Esophagus squamous epithelium (tissue), 5 donors: ENCODE measurements at regions not wholly inside any gene's neighbourhood (a gene's known extent, or its start where the extent isn't known, plus 50 kb on each side); places are given as distances from the start of the nearest gene placed in this dataset.

ENCODE experiments used
- DNase-seq: peaks from one replicate; lab custom pipeline; 2025; lab: John Stamatoyannopoulos, UW
- H3K27ac ChIP-seq, 4 donors: fragments of 200-600 bp; sonication (generic); one replicate each; pipeline ENCODE4 v1.5.1; 2016 to 2019; ENCODE audit warnings: mild to moderate bottlenecking in 1 of 4
- H3K27me3 ChIP-seq, 4 donors: fragments of 200-600 bp; sonication (generic); 1 replicate in 3 of 4; 2 replicates in 1 of 4; pipeline versions ENCODE4 v1.5.1 to v1.6.0; 2017 to 2021; ENCODE audit warnings: antibody characterized with exemption in 1 of 4
- H3K36me3 ChIP-seq, 3 donors: fragments of 200-600 bp; sonication (generic); one replicate each; pipeline ENCODE4 v1.5.1; 2016 to 2019
- H3K4me1 ChIP-seq, 3 donors: fragments of 200-600 bp; sonication (generic); one replicate each; pipeline ENCODE4 v1.5.1; 2017 to 2019
- H3K4me3 ChIP-seq, 4 donors: fragments of 200-600 bp; sonication (generic); 1 replicate in 3 of 4; 2 replicates in 1 of 4; pipeline ENCODE4 v1.5.1; 2016 to 2019; ENCODE audit warnings: mild to moderate bottlenecking in 2 of 4, moderate library complexity in 1 of 4
- H3K9me3 ChIP-seq, 3 donors: fragments of 200-600 bp; sonication (generic); one replicate each; pipeline ENCODE4 v1.5.1; 2016 to 2019
- POLR2A ChIP-seq, 4 donors: fragments of 450-650 bp; IDR thresholded peaks; one replicate each; pipeline ENCODE4 v1.6.1; 2017; ENCODE audit warnings: antibody characterized with exemption in 4 of 4, mild to moderate bottlenecking in 4 of 4, moderate library complexity in 3 of 4
- WGBS, 2 donors: methylation state at CpG; one replicate each; pipeline ENCODE4 v1.1.5; 2018; 5-methylcytosine and 5-hydroxymethylcytosine counted together
- intact Hi-C: fragments of 100-400 bp; cut with DNase I; formaldehyde crosslinking; loops from one replicate; pipeline ENCODE4 v1.15.0; 2022
- TF ChIP-seq, protein P1 (sequence below), 6 experiments: fragments of 450-650 bp in 4 of 6; fragments of 200-600 bp in 2 of 6; sonication (generic) in 2 of 6; IDR thresholded peaks; one replicate each; pipeline ENCODE4 v1.5.1; 2016 to 2019; ENCODE audit warnings: antibody characterized with exemption in 6 of 6, mild to moderate bottlenecking in 4 of 6, moderate library complexity in 4 of 6
- donor health status: DM: yes; HTN: yes; CAD: no.

GRCh38 chr21:20617130-20617529, 381.1 kb upstream of the NCAM2 start:
- H3K36me3 ChIP-seq, result no peaks in the 10 kb centered on the region
- no peak overlapping the region for H3K27ac ChIP-seq
- 27 to 34% methylated on average over 6 of the region's 6 CpGs for WGBS, 2 donors
- H3K27me3 ChIP-seq, result no peaks in the 10 kb centered on the region
- H3K4me1 ChIP-seq, result no peaks in the 10 kb centered on the region
- intact Hi-C loops, result no loop called here
- H3K9me3 ChIP-seq, result no peaks in the 10 kb centered on the region
- no peak overlapping the region for H3K4me3 ChIP-seq
- no peak for DNase-seq
- no peak for TF ChIP-seq POLR2A (IDR thresholded peaks at IDR 0.05)
- TF ChIP-seq, protein P1, sequence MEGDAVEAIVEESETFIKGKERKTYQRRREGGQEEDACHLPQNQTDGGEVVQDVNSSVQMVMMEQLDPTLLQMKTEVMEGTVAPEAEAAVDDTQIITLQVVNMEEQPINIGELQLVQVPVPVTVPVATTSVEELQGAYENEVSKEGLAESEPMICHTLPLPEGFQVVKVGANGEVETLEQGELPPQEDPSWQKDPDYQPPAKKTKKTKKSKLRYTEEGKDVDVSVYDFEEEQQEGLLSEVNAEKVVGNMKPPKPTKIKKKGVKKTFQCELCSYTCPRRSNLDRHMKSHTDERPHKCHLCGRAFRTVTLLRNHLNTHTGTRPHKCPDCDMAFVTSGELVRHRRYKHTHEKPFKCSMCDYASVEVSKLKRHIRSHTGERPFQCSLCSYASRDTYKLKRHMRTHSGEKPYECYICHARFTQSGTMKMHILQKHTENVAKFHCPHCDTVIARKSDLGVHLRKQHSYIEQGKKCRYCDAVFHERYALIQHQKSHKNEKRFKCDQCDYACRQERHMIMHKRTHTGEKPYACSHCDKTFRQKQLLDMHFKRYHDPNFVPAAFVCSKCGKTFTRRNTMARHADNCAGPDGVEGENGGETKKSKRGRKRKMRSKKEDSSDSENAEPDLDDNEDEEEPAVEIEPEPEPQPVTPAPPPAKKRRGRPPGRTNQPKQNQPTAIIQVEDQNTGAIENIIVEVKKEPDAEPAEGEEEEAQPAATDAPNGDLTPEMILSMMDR (IDR thresholded peaks at IDR 0.05), result no peak

DNA sequence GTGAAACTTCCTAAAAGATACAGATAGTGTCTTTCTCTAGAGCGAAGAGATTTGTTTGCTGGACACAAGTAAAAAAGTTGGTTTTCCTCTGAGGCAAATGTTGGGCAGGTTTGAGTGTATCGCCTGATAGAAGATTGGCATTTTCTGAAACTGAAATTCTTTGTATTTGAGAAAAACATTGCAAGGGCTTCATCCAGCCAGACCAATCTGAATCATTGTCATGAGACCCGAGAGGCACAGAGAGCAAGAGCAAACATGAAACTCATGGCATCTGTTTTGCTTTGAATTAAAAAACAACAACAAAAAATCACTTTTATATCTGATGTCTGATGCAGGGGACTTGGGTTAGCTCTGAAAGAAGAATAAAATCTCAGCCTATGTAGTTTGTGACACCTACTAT, 379.3 kb upstream of the NCAM2 start:
- Histone ChIP-seq H3K4me1 (no peaks in the 10 kb centered on the region), H3K27ac (no peak overlapping the region), H3K27me3 (no peaks in the 10 kb centered on the region), H3K36me3 (no peaks in the 10 kb centered on the region), H3K4me3 (no peak overlapping the region), H3K9me3 (peaks cover 0 to 7% (median 0%) of the 10 kb centered on the region in 3 donors)
- WGBS, 2 donors, result 62 to 70% methylated on average over 3 of the region's 3 CpGs
- TF ChIP-seq, protein P1 (IDR thresholded peaks at IDR 0.05), result no peak
- TF ChIP-seq POLR2A (IDR thresholded peaks at IDR 0.05), result no peak
- intact Hi-C loops, result no loop called here
- no peak for DNase-seq

DNA sequence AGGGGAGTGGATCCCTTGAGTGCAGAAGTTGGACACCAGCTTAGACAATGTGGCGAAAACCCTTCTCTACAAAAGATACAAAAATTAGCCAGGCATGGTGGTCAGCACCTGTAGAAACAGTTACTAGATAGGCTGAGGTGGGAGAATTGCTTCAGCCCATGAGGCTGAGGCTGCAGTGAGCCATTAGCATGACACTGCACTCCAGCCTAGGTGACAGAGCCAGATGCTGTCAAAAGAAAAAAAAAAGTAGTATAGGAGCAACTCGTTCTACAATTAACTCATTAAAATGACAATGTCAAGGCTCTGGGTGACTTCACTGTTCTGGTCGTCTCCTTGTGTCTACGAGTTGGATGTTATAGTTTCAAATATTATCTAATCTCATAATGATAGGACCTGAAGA, 370.6 kb upstream of the NCAM2 start:
- Histone ChIP-seq H3K4me3 (no peak overlapping the region), H3K27me3 (no peaks in the 10 kb centered on the region), H3K9me3 (peaks cover 0 to 11% (median 0%) of the 10 kb centered on the region in 3 donors), H3K4me1 (no peaks in the 10 kb centered on the region), H3K36me3 (no peaks in the 10 kb centered on the region), H3K27ac (no peak overlapping the region)
- TF ChIP-seq, protein P1 (IDR thresholded peaks at IDR 0.05), result no peak
- TF ChIP-seq POLR2A (IDR thresholded peaks at IDR 0.05), result no peak
- intact Hi-C loops, result no loop called here
- 64 to 72% methylated on average over 4 of the region's 4 CpGs for WGBS, 2 donors
- no peak for DNase-seq

GRCh38 chr21:20631633-20632032, 366.6 kb upstream of the NCAM2 start:
- no peak for TF ChIP-seq POLR2A (IDR thresholded peaks at IDR 0.05)
- TF ChIP-seq, protein P1 (IDR thresholded peaks at IDR 0.05), result no peak
- Histone ChIP-seq H3K9me3 (peaks cover 0 to 10% (median 0%) of the 10 kb centered on the region in 3 donors), H3K4me1 (no peaks in the 10 kb centered on the region), H3K27ac (no peak overlapping the region), H3K27me3 (no peaks in the 10 kb centered on the region), H3K4me3 (no peak overlapping the region), H3K36me3 (no peaks in the 10 kb centered on the region)
- intact Hi-C loops, result no loop called here
- DNase-seq, result no peak
- 77 to 92% methylated on average over 1 of the region's 1 CpG for WGBS, 2 donors

- Histone ChIP-seq H3K9me3 (peaks cover 0 to 7% (median 0%) of the 10 kb centered on the region in 3 donors), H3K27me3 (no peaks in the 10 kb centered on the region), H3K4me3 (no peak overlapping the region), H3K36me3 (no peaks in the 10 kb centered on the region), H3K27ac (no peak overlapping the region), H3K4me1 (no peaks in the 10 kb centered on the region)
- intact Hi-C loops, result no loop called here
- DNase-seq, result no peak
- TF ChIP-seq, protein P1 (IDR thresholded peaks at IDR 0.05), result no peak
- TF ChIP-seq POLR2A (IDR thresholded peaks at IDR 0.05), result no peak
- WGBS, 2 donors, result 38 to 41% methylated on average over 2 of the region's 2 CpGs
These were observed 359.2 kb upstream of the NCAM2 start for GRCh38 chr21:20639026-20639425.
